ENCODE measurements at regions not wholly inside any gene's neighbourhood (a gene's known extent, or its start where the extent isn't known, plus 50 kb on each side); places are given as distances from the start of the nearest gene placed in this dataset.

- CTCF ChIA-PET, result interaction anchor here (1.4 to 1.9 kb wide), 2 partner anchors 9 to 10 kb away, joined by 9 to 12 read pairs; no protein-coding TSS in a partner anchor
- Histone ChIP-seq H3K9me3 (replicated peaks; ENCODE audit: control insufficient read depth, insufficient read depth, low read length) (no peaks in the 10 kb centered on the region), H3K79me2 (ENCODE audit: control insufficient read depth, insufficient read depth, low read length) (no peaks in the 10 kb centered on the region), H3K36me3 (ENCODE audit: control insufficient read depth in 2 of 2, extremely low read depth in 1 of 2, insufficient read depth in 2 of 2, low read length in 2 of 2) (no peaks in the 10 kb centered on the region), H3K4me1 (ENCODE audit: control insufficient read depth, extremely low read depth, insufficient read depth, low read length) (no peaks in the 10 kb centered on the region), H3K4me2 (ENCODE audit: insufficient read depth, low read length) (no peak overlapping the region), H4K20me1 (replicated peaks; ENCODE audit: control insufficient read depth, extremely low read depth, insufficient read depth, low read length) (no peaks in the 10 kb centered on the region), H3K27me3 (ENCODE audit: control insufficient read depth in 2 of 2, insufficient read depth in 2 of 2, low read length in 2 of 2) (peaks cover 52 to 59% of the 10 kb centered on the region in 2 experiments), H3K9me1 (replicated peaks; ENCODE audit: control insufficient read depth, extremely low read depth, insufficient read depth, low read length) (no peaks in the 10 kb centered on the region), H3K4me3 (replicated peaks in 1 of 3; ENCODE audit: insufficient read depth in 1 of 3, low read depth in 1 of 3, low read length in 3 of 3) (no peak overlapping the region), H3K9ac (replicated peaks; ENCODE audit: extremely low read depth, insufficient read depth, low read length) (no peak overlapping the region), H3K27ac (ENCODE audit: insufficient read depth, low read depth, low read length) (no peak overlapping the region), H2AFZ (ENCODE audit: low read depth, low read length) (no peak overlapping the region)
- POLR2A ChIA-PET, result no interaction called here
- no TSS peak for BruUV-seq (replicated peaks)
- no peak for DNase-seq (ENCODE audit: low read depth, low spot score)
- intact Hi-C loops (cut with micrococcal nuclease) (no loop called here), dilution Hi-C loops (cut with MboI; ENCODE audit: extremely low pct_ligation_motif_present, low sequenced_read_pairs) (no loop called here)
- FAIRE-seq, result no peak
- no peak for TF ChIP-seq GATA2 (IDR thresholded peaks at IDR 0.05; ENCODE audit: insufficient read depth, insufficient read length, low read depth, low read length)
- TF ChIP-seq MAX (IDR thresholded peaks at IDR 0.05; ENCODE audit: insufficient read depth, insufficient read length), result no peak
- TF ChIP-seq POLR2AphosphoS5 (IDR thresholded peaks at IDR 0.05; ENCODE audit: insufficient read depth, low read depth, low read length), result no peak
- no peak for TF ChIP-seq EZH2 (IDR thresholded peaks at IDR 0.05; ENCODE audit: borderline replicate concordance, low read depth, low read length, severe bottlenecking)
- TF ChIP-seq, protein P1, sequence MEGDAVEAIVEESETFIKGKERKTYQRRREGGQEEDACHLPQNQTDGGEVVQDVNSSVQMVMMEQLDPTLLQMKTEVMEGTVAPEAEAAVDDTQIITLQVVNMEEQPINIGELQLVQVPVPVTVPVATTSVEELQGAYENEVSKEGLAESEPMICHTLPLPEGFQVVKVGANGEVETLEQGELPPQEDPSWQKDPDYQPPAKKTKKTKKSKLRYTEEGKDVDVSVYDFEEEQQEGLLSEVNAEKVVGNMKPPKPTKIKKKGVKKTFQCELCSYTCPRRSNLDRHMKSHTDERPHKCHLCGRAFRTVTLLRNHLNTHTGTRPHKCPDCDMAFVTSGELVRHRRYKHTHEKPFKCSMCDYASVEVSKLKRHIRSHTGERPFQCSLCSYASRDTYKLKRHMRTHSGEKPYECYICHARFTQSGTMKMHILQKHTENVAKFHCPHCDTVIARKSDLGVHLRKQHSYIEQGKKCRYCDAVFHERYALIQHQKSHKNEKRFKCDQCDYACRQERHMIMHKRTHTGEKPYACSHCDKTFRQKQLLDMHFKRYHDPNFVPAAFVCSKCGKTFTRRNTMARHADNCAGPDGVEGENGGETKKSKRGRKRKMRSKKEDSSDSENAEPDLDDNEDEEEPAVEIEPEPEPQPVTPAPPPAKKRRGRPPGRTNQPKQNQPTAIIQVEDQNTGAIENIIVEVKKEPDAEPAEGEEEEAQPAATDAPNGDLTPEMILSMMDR (IDR thresholded peaks at IDR 0.05; ENCODE audit: extremely low read depth in 1 of 2, insufficient read depth in 1 of 2, low read depth in 1 of 2, low read length in 2 of 2), result no peak
- no peak for TF ChIP-seq JUN (IDR thresholded peaks at IDR 0.05; ENCODE audit: borderline replicate concordance, insufficient read depth, insufficient read length, low read depth)
- no peak for TF ChIP-seq POLR2A (IDR thresholded peaks at IDR 0.05; ENCODE audit: low read depth, low read length)
- TF ChIP-seq FOS (IDR thresholded peaks at IDR 0.05; ENCODE audit: borderline replicate concordance, insufficient read depth, low read length), result no peak
- TF ChIP-seq MYC (IDR thresholded peaks at IDR 0.05; ENCODE audit: low read depth, low read length), result no peak
Measured at GRCh38 chr10:101282947-101283346, 53.7 kb upstream of the LBX1 start.

Measured in endothelial cell of umbilical vein (primary cell).